ENCODE measurements at regions not wholly inside any gene's neighbourhood (a gene's known extent, or its start where the extent isn't known, plus 50 kb on each side); places are given as distances from the start of the nearest gene placed in this dataset.

DNA sequence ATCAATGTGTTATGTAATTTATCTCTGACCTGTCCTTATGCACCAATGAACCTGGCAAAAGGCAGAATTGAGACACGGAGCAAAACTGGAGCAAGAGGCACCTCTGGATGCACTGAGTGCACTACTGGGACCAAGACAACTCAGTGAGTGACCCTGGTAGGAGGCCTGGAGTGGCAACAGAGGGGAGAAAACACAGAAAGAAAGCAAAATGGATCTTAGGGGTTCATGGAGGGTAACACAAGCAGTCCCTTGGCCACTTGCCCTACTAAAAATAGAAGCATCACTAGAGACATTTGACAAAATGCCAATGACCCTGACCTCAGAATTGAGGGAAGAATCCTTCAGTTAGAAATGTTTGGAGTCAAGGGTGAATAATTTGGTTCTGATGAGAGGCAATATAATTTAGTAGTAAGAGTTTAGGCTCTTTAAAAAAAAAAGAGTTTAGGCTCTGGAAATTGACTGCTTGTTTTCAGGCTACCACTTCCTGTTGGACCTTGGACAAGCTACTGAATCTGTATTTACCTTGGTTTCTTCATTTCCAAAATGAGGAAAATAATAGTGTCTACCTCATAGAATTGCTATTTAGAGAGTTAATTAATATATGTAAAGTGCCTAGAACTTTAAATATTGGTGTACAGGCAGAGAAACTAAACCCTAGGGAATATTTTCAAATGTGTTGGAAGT lies 234.9 kb upstream of the TARS1 start (continued):
- TF ChIP-seq, protein P1, sequence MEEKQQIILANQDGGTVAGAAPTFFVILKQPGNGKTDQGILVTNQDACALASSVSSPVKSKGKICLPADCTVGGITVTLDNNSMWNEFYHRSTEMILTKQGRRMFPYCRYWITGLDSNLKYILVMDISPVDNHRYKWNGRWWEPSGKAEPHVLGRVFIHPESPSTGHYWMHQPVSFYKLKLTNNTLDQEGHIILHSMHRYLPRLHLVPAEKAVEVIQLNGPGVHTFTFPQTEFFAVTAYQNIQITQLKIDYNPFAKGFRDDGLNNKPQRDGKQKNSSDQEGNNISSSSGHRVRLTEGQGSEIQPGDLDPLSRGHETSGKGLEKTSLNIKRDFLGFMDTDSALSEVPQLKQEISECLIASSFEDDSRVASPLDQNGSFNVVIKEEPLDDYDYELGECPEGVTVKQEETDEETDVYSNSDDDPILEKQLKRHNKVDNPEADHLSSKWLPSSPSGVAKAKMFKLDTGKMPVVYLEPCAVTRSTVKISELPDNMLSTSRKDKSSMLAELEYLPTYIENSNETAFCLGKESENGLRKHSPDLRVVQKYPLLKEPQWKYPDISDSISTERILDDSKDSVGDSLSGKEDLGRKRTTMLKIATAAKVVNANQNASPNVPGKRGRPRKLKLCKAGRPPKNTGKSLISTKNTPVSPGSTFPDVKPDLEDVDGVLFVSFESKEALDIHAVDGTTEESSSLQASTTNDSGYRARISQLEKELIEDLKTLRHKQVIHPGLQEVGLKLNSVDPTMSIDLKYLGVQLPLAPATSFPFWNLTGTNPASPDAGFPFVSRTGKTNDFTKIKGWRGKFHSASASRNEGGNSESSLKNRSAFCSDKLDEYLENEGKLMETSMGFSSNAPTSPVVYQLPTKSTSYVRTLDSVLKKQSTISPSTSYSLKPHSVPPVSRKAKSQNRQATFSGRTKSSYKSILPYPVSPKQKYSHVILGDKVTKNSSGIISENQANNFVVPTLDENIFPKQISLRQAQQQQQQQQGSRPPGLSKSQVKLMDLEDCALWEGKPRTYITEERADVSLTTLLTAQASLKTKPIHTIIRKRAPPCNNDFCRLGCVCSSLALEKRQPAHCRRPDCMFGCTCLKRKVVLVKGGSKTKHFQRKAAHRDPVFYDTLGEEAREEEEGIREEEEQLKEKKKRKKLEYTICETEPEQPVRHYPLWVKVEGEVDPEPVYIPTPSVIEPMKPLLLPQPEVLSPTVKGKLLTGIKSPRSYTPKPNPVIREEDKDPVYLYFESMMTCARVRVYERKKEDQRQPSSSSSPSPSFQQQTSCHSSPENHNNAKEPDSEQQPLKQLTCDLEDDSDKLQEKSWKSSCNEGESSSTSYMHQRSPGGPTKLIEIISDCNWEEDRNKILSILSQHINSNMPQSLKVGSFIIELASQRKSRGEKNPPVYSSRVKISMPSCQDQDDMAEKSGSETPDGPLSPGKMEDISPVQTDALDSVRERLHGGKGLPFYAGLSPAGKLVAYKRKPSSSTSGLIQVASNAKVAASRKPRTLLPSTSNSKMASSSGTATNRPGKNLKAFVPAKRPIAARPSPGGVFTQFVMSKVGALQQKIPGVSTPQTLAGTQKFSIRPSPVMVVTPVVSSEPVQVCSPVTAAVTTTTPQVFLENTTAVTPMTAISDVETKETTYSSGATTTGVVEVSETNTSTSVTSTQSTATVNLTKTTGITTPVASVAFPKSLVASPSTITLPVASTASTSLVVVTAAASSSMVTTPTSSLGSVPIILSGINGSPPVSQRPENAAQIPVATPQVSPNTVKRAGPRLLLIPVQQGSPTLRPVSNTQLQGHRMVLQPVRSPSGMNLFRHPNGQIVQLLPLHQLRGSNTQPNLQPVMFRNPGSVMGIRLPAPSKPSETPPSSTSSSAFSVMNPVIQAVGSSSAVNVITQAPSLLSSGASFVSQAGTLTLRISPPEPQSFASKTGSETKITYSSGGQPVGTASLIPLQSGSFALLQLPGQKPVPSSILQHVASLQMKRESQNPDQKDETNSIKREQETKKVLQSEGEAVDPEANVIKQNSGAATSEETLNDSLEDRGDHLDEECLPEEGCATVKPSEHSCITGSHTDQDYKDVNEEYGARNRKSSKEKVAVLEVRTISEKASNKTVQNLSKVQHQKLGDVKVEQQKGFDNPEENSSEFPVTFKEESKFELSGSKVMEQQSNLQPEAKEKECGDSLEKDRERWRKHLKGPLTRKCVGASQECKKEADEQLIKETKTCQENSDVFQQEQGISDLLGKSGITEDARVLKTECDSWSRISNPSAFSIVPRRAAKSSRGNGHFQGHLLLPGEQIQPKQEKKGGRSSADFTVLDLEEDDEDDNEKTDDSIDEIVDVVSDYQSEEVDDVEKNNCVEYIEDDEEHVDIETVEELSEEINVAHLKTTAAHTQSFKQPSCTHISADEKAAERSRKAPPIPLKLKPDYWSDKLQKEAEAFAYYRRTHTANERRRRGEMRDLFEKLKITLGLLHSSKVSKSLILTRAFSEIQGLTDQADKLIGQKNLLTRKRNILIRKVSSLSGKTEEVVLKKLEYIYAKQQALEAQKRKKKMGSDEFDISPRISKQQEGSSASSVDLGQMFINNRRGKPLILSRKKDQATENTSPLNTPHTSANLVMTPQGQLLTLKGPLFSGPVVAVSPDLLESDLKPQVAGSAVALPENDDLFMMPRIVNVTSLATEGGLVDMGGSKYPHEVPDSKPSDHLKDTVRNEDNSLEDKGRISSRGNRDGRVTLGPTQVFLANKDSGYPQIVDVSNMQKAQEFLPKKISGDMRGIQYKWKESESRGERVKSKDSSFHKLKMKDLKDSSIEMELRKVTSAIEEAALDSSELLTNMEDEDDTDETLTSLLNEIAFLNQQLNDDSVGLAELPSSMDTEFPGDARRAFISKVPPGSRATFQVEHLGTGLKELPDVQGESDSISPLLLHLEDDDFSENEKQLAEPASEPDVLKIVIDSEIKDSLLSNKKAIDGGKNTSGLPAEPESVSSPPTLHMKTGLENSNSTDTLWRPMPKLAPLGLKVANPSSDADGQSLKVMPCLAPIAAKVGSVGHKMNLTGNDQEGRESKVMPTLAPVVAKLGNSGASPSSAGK (IDR thresholded peaks at IDR 0.05), result no peak
